CD4-positive, alpha-beta memory T cell (primary cell): ENCODE measurements at regions not wholly inside any gene's neighbourhood (a gene's known extent, or its start where the extent isn't known, plus 50 kb on each side); places are given as distances from the start of the nearest gene placed in this dataset.

Experiments used
- CTCF ChIA-PET: fragments of 350-600 bp; sonication (Branson Sonifier 250); formaldehyde crosslinking; loops from one replicate; lab custom pipeline; 2021; ENCODE audit warnings: inconsistent platforms; ENCODE audit not compliant: partially characterized antibody; lab: Charles Lee
- POLR2A ChIA-PET: fragments of 350-600 bp; sonication (Branson Sonifier 250); formaldehyde crosslinking; loops from one replicate; lab custom pipeline; 2021; ENCODE audit not compliant: partially characterized antibody; lab: Charles Lee
- DNase-seq, 5 donors: peaks; one replicate each; pipeline versions ENCODE4 v3.0.0 to v3.0.0-alpha.2; 2020 to 2022; ENCODE audit warnings: mixed read lengths in 1 of 5
- H3K27ac ChIP-seq: one replicate; pipeline ENCODE4 v1.7.0; 2013; ENCODE audit warnings: low read depth, low read length
- H3K27me3 ChIP-seq: 2 replicates; pipeline ENCODE4 v1.7.0; 2013; ENCODE audit warnings: mild to moderate bottlenecking, low read length, moderate library complexity; ENCODE audit not compliant: insufficient read depth
- H3K36me3 ChIP-seq: 2 replicates; pipeline ENCODE4 v1.7.0; 2013; ENCODE audit warnings: mild to moderate bottlenecking, low read length, moderate library complexity; ENCODE audit not compliant: insufficient read depth
- H3K4me1 ChIP-seq: 2 replicates; pipeline ENCODE4 v1.7.0; 2013; ENCODE audit warnings: mild to moderate bottlenecking, low read length, moderate library complexity; ENCODE audit not compliant: insufficient read depth
- H3K4me3 ChIP-seq, 2 donors: one replicate each; pipeline ENCODE4 v1.7.0; 2013; ENCODE audit warnings: low read length in 2 of 2, mild to moderate bottlenecking in 1 of 2
- H3K9me3 ChIP-seq, 2 donors: one replicate each; pipeline ENCODE4 v1.7.0; 2013; ENCODE audit warnings: low read length in 2 of 2, control low read depth in 1 of 2; ENCODE audit not compliant: control insufficient read depth in 1 of 2
- H3K27ac Mint-ChIP-seq, 7 donors: one replicate each; pipeline ENCODE4 v1.8.0; 2020 to 2021; ENCODE audit warnings: mixed read lengths in 7 of 7, mild to moderate bottlenecking in 6 of 7, inconsistent platforms in 3 of 7, moderate library complexity in 3 of 7
- H3K27me3 Mint-ChIP-seq, 2 donors: one replicate each; pipeline ENCODE4 v1.8.0; 2020 to 2021; ENCODE audit warnings: mixed read lengths in 2 of 2
- H3K36me3 Mint-ChIP-seq, 2 donors: one replicate each; pipeline ENCODE4 v1.8.0; 2020 to 2021; ENCODE audit warnings: mixed read lengths in 2 of 2, inconsistent platforms in 1 of 2, mild to moderate bottlenecking in 1 of 2
- H3K4me1 Mint-ChIP-seq, 4 donors: one replicate each; pipeline ENCODE4 v1.8.0; 2020 to 2021; ENCODE audit warnings: mixed read lengths in 4 of 4, mild to moderate bottlenecking in 1 of 4
- H3K4me3 Mint-ChIP-seq, 8 donors: one replicate each; pipeline ENCODE4 v1.8.0; 2020 to 2021; ENCODE audit warnings: mixed read lengths in 8 of 8, mild to moderate bottlenecking in 7 of 8, moderate library complexity in 6 of 8, inconsistent platforms in 3 of 8
- H3K9me3 Mint-ChIP-seq, 8 donors: one replicate each; pipeline ENCODE4 v1.8.0; 2020 to 2021; ENCODE audit warnings: mixed read lengths in 8 of 8, mild to moderate bottlenecking in 5 of 8, inconsistent platforms in 3 of 8, moderate library complexity in 1 of 8
- intact Hi-C: fragments of 100-400 bp; cut with micrococcal nuclease; formaldehyde crosslinking; loops from one replicate; pipeline ENCODE4 v1.15.1; 2023

GRCh38 chr1:106978477-106979322 is 77.8 kb upstream of the PRMT6 start:
- no peak for DNase-seq
- Mint-ChIP-seq H3K27me3 (peaks cover 0 to 1% of the 10 kb centered on the region in 2 donors), H3K4me3 (no peak overlapping the region), H3K27ac (no peak overlapping the region), H3K36me3 (no peaks in the 10 kb centered on the region), H3K4me1 (no peaks in the 10 kb centered on the region), H3K9me3 (peaks cover 0 to 2% (median 0%) of the 10 kb centered on the region in 8 donors)
- H3K36me3 ChIP-seq = no peaks in the 10 kb centered on the region
- H3K27me3 ChIP-seq = no peaks in the 10 kb centered on the region
- intact Hi-C loops = no loop called here
- no peaks in the 10 kb centered on the region for H3K9me3 ChIP-seq
- no peak overlapping the region for H3K4me3 ChIP-seq
- POLR2A ChIA-PET = no interaction called here
- H3K27ac ChIP-seq = no peak overlapping the region
- H3K4me1 ChIP-seq = no peaks in the 10 kb centered on the region
- CTCF ChIA-PET = no interaction called here

DNA sequence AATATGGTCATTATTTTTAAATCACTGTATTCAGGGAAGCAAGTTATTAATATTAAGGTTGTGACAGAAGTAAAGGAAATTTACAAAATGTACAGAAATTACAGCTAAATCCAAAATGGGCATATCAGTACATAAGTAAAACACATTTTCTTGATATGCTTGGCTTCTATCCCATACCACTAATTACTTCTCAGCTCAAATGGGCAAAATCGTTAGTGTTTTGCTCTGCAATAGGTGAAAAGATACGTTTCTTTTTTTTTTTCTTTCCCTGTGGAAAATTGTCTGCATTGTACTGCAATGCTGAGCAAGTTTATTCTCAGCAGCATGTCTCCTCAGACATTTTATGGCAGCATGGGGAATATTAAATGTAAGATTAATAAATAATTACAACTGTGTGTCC is 77.1 kb upstream of the PRMT6 start:
- Histone ChIP-seq H3K27me3 (no peaks in the 10 kb centered on the region), H3K9me3 (no peaks in the 10 kb centered on the region), H3K36me3 (no peaks in the 10 kb centered on the region), H3K27ac (no peak overlapping the region), H3K4me3 (no peak overlapping the region), H3K4me1 (no peaks in the 10 kb centered on the region)
- Mint-ChIP-seq H3K36me3 (no peaks in the 10 kb centered on the region), H3K9me3 (peaks cover 0 to 2% (median 0%) of the 10 kb centered on the region in 8 donors), H3K27ac (no peak overlapping the region), H3K4me3 (no peak overlapping the region), H3K4me1 (no peaks in the 10 kb centered on the region), H3K27me3 (peaks cover 0 to 1% of the 10 kb centered on the region in 2 donors)
- ChIA-PET POLR2A (no interaction called here), CTCF (no interaction called here)
- no peak for DNase-seq
- intact Hi-C loops = no loop called here

GRCh38 chr1:106980121-106980520 is 76.4 kb upstream of the PRMT6 start:
- H3K4me3 ChIP-seq = no peak overlapping the region
- intact Hi-C loops = no loop called here
- H3K36me3 Mint-ChIP-seq = no peaks in the 10 kb centered on the region
- no peaks in the 10 kb centered on the region for H3K9me3 Mint-ChIP-seq
- H3K4me1 ChIP-seq = no peaks in the 10 kb centered on the region
- POLR2A ChIA-PET = no interaction called here
- H3K27me3 Mint-ChIP-seq = peaks cover 0 to 1% of the 10 kb centered on the region in 2 donors
- H3K4me3 Mint-ChIP-seq = no peak overlapping the region
- H3K9me3 ChIP-seq = no peaks in the 10 kb centered on the region
- H3K36me3 ChIP-seq = no peaks in the 10 kb centered on the region
- H3K4me1 Mint-ChIP-seq = no peaks in the 10 kb centered on the region
- no peak overlapping the region for H3K27ac ChIP-seq
- no peak overlapping the region for H3K27ac Mint-ChIP-seq
- CTCF ChIA-PET = no interaction called here
- no peak for DNase-seq
- no peaks in the 10 kb centered on the region for H3K27me3 ChIP-seq

GRCh38 chr1:106984801-106985200 is 71.7 kb upstream of the PRMT6 start:
- no peak overlapping the region for H3K27ac Mint-ChIP-seq
- Histone ChIP-seq H3K27me3 (no peaks in the 10 kb centered on the region), H3K36me3 (no peaks in the 10 kb centered on the region), H3K4me3 (no peak overlapping the region), H3K4me1 (no peaks in the 10 kb centered on the region), H3K27ac (no peak overlapping the region), H3K9me3 (no peaks in the 10 kb centered on the region)
- intact Hi-C loops = no loop called here
- no peaks in the 10 kb centered on the region for H3K4me1 Mint-ChIP-seq
- ChIA-PET CTCF (no interaction called here), POLR2A (no interaction called here)
- peaks cover 0 to 3% (median 0%) of the 10 kb centered on the region in 8 donors for H3K9me3 Mint-ChIP-seq
- H3K4me3 Mint-ChIP-seq = no peak overlapping the region
- no peak for DNase-seq
- peaks cover 3 to 7% of the 10 kb centered on the region in 2 donors for H3K27me3 Mint-ChIP-seq
- no peaks in the 10 kb centered on the region for H3K36me3 Mint-ChIP-seq

DNA sequence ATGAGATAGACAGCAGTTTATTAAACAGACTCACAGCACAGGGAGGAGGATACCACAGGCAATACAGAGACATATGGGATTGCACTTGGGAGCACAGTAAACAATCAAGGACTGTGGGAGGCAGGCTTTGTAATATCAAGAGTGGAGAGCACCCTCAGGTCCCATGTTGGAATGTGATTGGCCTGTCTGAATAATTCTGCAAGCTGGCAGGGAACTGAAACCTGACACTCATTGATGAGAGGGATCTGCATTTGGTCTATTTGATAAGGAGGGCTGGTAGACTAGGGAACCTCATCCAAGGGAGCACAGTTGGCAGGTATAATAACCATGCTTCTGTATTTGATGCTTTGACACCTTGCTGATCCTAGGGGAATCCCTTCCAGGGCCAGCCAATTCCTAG is 69.9 kb upstream of the PRMT6 start:
- Histone ChIP-seq H3K27ac (no peak overlapping the region), H3K9me3 (no peaks in the 10 kb centered on the region), H3K27me3 (no peaks in the 10 kb centered on the region), H3K4me3 (no peak overlapping the region), H3K36me3 (no peaks in the 10 kb centered on the region), H3K4me1 (no peaks in the 10 kb centered on the region)
- intact Hi-C loops = no loop called here
- Mint-ChIP-seq H3K4me1 (no peaks in the 10 kb centered on the region), H3K4me3 (no peak overlapping the region), H3K27ac (no peak overlapping the region), H3K36me3 (no peaks in the 10 kb centered on the region), H3K27me3 (peaks cover 1 to 7% of the 10 kb centered on the region in 2 donors), H3K9me3 (peaks cover 0 to 3% (median 0%) of the 10 kb centered on the region in 8 donors)
- POLR2A ChIA-PET = no interaction called here
- no peak for DNase-seq
- CTCF ChIA-PET = no interaction called here

GRCh38 chr1:106995970-106996369 is 60.5 kb upstream of the PRMT6 start:
- Mint-ChIP-seq H3K9me3 (peaks cover 2 to 11% (median 4%) of the 10 kb centered on the region in 8 donors), H3K4me1 (no peaks in the 10 kb centered on the region), H3K36me3 (no peaks in the 10 kb centered on the region), H3K27me3 (no peaks in the 10 kb centered on the region), H3K4me3 (no peak overlapping the region), H3K27ac (no peak overlapping the region)
- POLR2A ChIA-PET = no interaction called here
- CTCF ChIA-PET = no interaction called here
- Histone ChIP-seq H3K9me3 (no peaks in the 10 kb centered on the region), H3K36me3 (no peaks in the 10 kb centered on the region), H3K27ac (no peak overlapping the region), H3K27me3 (no peaks in the 10 kb centered on the region), H3K4me3 (no peak overlapping the region), H3K4me1 (no peaks in the 10 kb centered on the region)
- no peak for DNase-seq
- intact Hi-C loops = no loop called here

DNA sequence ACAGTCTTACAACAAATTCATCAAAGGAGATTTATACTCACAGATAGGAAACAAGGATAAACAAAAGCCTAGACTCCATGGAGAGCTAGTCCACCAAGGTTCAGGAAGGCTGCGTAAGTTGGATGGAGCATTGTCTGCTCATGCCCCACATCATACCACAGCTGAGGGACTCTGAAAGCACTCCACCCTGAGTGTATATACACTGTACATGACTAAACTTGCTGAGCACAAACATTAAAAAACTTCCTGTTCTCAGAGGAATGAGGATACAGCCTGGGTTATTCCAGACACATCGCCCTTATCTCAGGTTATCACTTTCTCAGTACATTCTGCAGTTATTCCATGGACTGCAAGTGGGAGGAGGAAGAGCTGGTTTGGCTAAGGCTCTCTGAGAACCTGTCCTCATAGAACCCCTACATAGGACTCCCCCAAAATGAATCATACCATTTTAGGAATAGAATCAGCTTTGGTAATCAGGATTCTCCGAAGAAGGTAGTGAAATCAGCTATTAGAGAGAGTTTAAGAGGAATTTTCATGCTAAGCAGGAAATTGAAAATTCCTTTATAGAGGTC is 58.0 kb upstream of the PRMT6 start:
- no peaks in the 10 kb centered on the region for H3K36me3 ChIP-seq
- Mint-ChIP-seq H3K27me3 (no peaks in the 10 kb centered on the region), H3K36me3 (no peaks in the 10 kb centered on the region), H3K9me3 (peaks cover 0 to 11% (median 4%) of the 10 kb centered on the region in 8 donors), H3K4me3 (no peak overlapping the region), H3K27ac (no peak overlapping the region), H3K4me1 (no peaks in the 10 kb centered on the region)
- no peak overlapping the region for H3K4me3 ChIP-seq
- no peaks in the 10 kb centered on the region for H3K27me3 ChIP-seq
- ChIA-PET POLR2A (no interaction called here), CTCF (no interaction called here)
- H3K4me1 ChIP-seq = no peaks in the 10 kb centered on the region
- intact Hi-C loops = no loop called here
- no peak overlapping the region for H3K27ac ChIP-seq
- no peaks in the 10 kb centered on the region for H3K9me3 ChIP-seq
- DNase-seq = no peak
